ENCODE measurements at regions not wholly inside any gene's neighbourhood (a gene's known extent, or its start where the extent isn't known, plus 50 kb on each side); places are given as distances from the start of the nearest gene placed in this dataset.

- H3K9me3 ChIP-seq (ENCODE audit: insufficient read depth, low read length) = no peaks in the 10 kb centered on the region
- no peaks in the 10 kb centered on the region for H3K27me3 ChIP-seq (ENCODE audit: insufficient read depth, insufficient read length)
- no peak for TF ChIP-seq YY1 (IDR thresholded peaks at IDR 0.05; ENCODE audit: insufficient read depth, insufficient read length)
- TF ChIP-seq ZNF274 (IDR thresholded peaks at IDR 0.05; ENCODE audit: low read depth, low read length) = no peak
- no peak for TF ChIP-seq SUZ12 (IDR thresholded peaks at IDR 0.05; ENCODE audit: extremely low read depth, insufficient read depth, insufficient read length)
- no peak overlapping the region for H3K4me3 ChIP-seq (ENCODE audit: insufficient read length, low read depth)
- H3K9ac ChIP-seq (ENCODE audit: insufficient read length, low read depth) = no peak overlapping the region
- H3K4me1 ChIP-seq (ENCODE audit: insufficient read depth, insufficient read length) = no peaks in the 10 kb centered on the region
- H3K36me3 ChIP-seq (ENCODE audit: insufficient read depth, insufficient read length, low read length) = no peaks in the 10 kb centered on the region
- DNase-seq (ENCODE audit: low read depth, low spot score) = no peak
These were observed 566.4 kb upstream of the ID2 start for GRCh38 chr2:8115456-8115855.

GRCh38 chr2:8115966-8116365, 565.9 kb upstream of the ID2 start:
- Histone ChIP-seq H3K9me3 (ENCODE audit: insufficient read depth, low read length) (no peaks in the 10 kb centered on the region), H3K27me3 (ENCODE audit: insufficient read depth, insufficient read length) (no peaks in the 10 kb centered on the region), H3K36me3 (ENCODE audit: insufficient read depth, insufficient read length, low read length) (no peaks in the 10 kb centered on the region), H3K4me3 (ENCODE audit: insufficient read length, low read depth) (no peak overlapping the region), H3K9ac (ENCODE audit: insufficient read length, low read depth) (no peak overlapping the region), H3K4me1 (ENCODE audit: insufficient read depth, insufficient read length) (no peaks in the 10 kb centered on the region)
- no peak for DNase-seq (ENCODE audit: low read depth, low spot score)
- TF ChIP-seq YY1 (IDR thresholded peaks at IDR 0.05; ENCODE audit: insufficient read depth, insufficient read length) (no peak), SUZ12 (IDR thresholded peaks at IDR 0.05; ENCODE audit: extremely low read depth, insufficient read depth, insufficient read length) (no peak), ZNF274 (IDR thresholded peaks at IDR 0.05; ENCODE audit: low read depth, low read length) (no peak)

- TF ChIP-seq SUZ12 (IDR thresholded peaks at IDR 0.05; ENCODE audit: extremely low read depth, insufficient read depth, insufficient read length) (no peak), YY1 (IDR thresholded peaks at IDR 0.05; ENCODE audit: insufficient read depth, insufficient read length) (no peak), ZNF274 (IDR thresholded peaks at IDR 0.05; ENCODE audit: low read depth, low read length) (no peak)
- Histone ChIP-seq H3K27me3 (ENCODE audit: insufficient read depth, insufficient read length) (no peaks in the 10 kb centered on the region), H3K36me3 (ENCODE audit: insufficient read depth, insufficient read length, low read length) (no peaks in the 10 kb centered on the region), H3K9me3 (ENCODE audit: insufficient read depth, low read length) (no peaks in the 10 kb centered on the region), H3K4me1 (ENCODE audit: insufficient read depth, insufficient read length) (no peaks in the 10 kb centered on the region), H3K4me3 (ENCODE audit: insufficient read length, low read depth) (no peak overlapping the region), H3K9ac (ENCODE audit: insufficient read length, low read depth) (no peak overlapping the region)
- no peak for DNase-seq (ENCODE audit: low read depth, low spot score)
These were observed 565.2 kb upstream of the ID2 start for GRCh38 chr2:8116661-8117060.

DNA sequence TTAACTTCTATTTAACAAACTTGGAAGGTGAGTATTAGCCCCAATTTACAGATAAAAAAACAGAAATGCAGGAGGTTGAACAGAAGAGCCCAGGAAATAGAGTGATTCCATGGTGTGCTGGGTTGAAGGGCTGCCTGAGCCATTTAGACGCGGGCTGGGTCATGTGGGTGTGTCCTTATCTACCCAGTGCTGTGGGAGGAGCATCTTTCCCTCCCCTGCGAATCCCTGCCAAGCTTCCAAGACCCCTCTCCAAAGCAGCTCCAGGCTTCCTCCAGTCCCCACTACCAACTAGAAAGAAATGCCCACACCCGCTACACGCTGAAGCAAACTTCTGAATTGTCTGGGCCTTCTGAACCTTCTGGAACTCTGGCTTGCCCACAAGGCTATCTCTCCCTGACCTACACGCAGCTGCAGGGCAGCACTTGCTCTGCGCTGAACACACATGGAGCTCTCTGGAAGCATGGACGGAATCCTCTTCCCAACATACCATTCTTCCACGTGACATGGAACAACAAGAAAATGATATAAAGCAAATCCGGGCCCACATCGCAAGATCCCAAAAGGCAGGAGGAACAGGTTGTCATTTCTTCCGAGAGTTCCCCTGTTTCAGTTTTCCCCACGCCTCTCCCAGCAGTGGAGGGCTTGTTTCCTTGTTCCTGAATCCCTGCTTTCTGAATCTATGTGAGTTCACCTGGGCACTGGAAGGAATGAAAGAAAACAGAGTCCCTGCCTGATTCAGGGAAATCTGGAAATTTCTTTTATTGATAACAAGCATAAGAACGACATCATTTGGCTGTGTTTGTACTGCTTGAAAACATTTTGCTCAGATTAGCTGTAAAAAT, 562.7 kb upstream of the ID2 start:
- Histone ChIP-seq H3K4me3 (ENCODE audit: insufficient read length, low read depth) (no peak overlapping the region), H3K27me3 (ENCODE audit: insufficient read depth, insufficient read length) (no peaks in the 10 kb centered on the region)

GRCh38 chr2:8119782-8120505, 561.9 kb upstream of the ID2 start:
- TF ChIP-seq SUZ12 (IDR thresholded peaks at IDR 0.05; ENCODE audit: extremely low read depth, insufficient read depth, insufficient read length) (no peak), YY1 (IDR thresholded peaks at IDR 0.05; ENCODE audit: insufficient read depth, insufficient read length) (no peak), ZNF274 (IDR thresholded peaks at IDR 0.05; ENCODE audit: low read depth, low read length) (no peak)
- Histone ChIP-seq H3K4me1 (ENCODE audit: insufficient read depth, insufficient read length) (no peaks in the 10 kb centered on the region), H3K9ac (ENCODE audit: insufficient read length, low read depth) (no peak overlapping the region), H3K27me3 (ENCODE audit: insufficient read depth, insufficient read length) (no peaks in the 10 kb centered on the region), H3K4me3 (ENCODE audit: insufficient read length, low read depth) (no peak overlapping the region), H3K9me3 (ENCODE audit: insufficient read depth, low read length) (no peaks in the 10 kb centered on the region), H3K36me3 (ENCODE audit: insufficient read depth, insufficient read length, low read length) (no peaks in the 10 kb centered on the region)
- DNase-seq (ENCODE audit: low read depth, low spot score) = no peak

More for the DNA sequence above, 562.7 kb upstream of the ID2 start:
- no peak for TF ChIP-seq SUZ12 (IDR thresholded peaks at IDR 0.05; ENCODE audit: extremely low read depth, insufficient read depth, insufficient read length)
- TF ChIP-seq ZNF274 (IDR thresholded peaks at IDR 0.05; ENCODE audit: low read depth, low read length) = no peak
- TF ChIP-seq YY1 (IDR thresholded peaks at IDR 0.05; ENCODE audit: insufficient read depth, insufficient read length) = no peak
- Histone ChIP-seq H3K9me3 (ENCODE audit: insufficient read depth, low read length) (no peaks in the 10 kb centered on the region), H3K4me1 (ENCODE audit: insufficient read depth, insufficient read length) (no peaks in the 10 kb centered on the region), H3K9ac (ENCODE audit: insufficient read length, low read depth) (no peak overlapping the region), H3K36me3 (ENCODE audit: insufficient read depth, insufficient read length, low read length) (no peaks in the 10 kb centered on the region)
- no peak for DNase-seq (ENCODE audit: low read depth, low spot score)

DNA sequence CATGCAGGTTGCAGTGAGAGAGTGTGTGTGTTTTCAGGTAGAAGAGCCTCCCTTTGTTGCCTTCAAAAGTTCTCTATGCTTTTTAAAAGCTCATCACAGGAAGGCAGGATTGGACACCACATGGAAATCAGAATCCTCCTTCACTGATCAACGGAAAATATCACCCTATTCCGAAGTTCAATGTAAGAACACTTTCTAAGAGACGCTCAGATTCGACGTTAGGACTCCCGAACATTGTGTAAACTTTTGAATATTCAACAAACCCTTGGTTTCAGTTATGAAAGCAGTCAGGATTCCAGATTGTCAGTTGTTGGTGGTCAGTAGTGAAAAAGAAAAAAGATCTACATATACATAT, 561.4 kb upstream of the ID2 start:
- H3K4me3 ChIP-seq (ENCODE audit: insufficient read length, low read depth) = no peak overlapping the region
- no peaks in the 10 kb centered on the region for H3K4me1 ChIP-seq (ENCODE audit: insufficient read depth, insufficient read length)
- no peak for TF ChIP-seq SUZ12 (IDR thresholded peaks at IDR 0.05; ENCODE audit: extremely low read depth, insufficient read depth, insufficient read length)
- TF ChIP-seq YY1 (IDR thresholded peaks at IDR 0.05; ENCODE audit: insufficient read depth, insufficient read length) = no peak
- no peak for TF ChIP-seq ZNF274 (IDR thresholded peaks at IDR 0.05; ENCODE audit: low read depth, low read length)
- no peaks in the 10 kb centered on the region for H3K9me3 ChIP-seq (ENCODE audit: insufficient read depth, low read length)
- no peak for DNase-seq (ENCODE audit: low read depth, low spot score)
- no peaks in the 10 kb centered on the region for H3K27me3 ChIP-seq (ENCODE audit: insufficient read depth, insufficient read length)
- H3K9ac ChIP-seq (ENCODE audit: insufficient read length, low read depth) = no peak overlapping the region
- no peaks in the 10 kb centered on the region for H3K36me3 ChIP-seq (ENCODE audit: insufficient read depth, insufficient read length, low read length)

All from NT2/D1 (cell line).